ENCODE measurements at regions not wholly inside any gene's neighbourhood (a gene's known extent, or its start where the extent isn't known, plus 50 kb on each side); places are given as distances from the start of the nearest gene placed in this dataset.

- DNase-seq (ENCODE audit: low read depth): no peak
Measured at GRCh38 chr13:75052616-75053015, 429.4 kb downstream of the TBC1D4 start.

GRCh38 chr13:75050419-75051046 lies 431.4 kb downstream of the TBC1D4 start:
- no peak for DNase-seq (ENCODE audit: low read depth)

- no peak for DNase-seq (ENCODE audit: low read depth)
Measured at GRCh38 chr13:75049735-75050335, 432.1 kb downstream of the TBC1D4 start.

- no peak for DNase-seq (ENCODE audit: low read depth)
Measured at GRCh38 chr13:75042807-75043206, 439.2 kb downstream of the TBC1D4 start.

DNA sequence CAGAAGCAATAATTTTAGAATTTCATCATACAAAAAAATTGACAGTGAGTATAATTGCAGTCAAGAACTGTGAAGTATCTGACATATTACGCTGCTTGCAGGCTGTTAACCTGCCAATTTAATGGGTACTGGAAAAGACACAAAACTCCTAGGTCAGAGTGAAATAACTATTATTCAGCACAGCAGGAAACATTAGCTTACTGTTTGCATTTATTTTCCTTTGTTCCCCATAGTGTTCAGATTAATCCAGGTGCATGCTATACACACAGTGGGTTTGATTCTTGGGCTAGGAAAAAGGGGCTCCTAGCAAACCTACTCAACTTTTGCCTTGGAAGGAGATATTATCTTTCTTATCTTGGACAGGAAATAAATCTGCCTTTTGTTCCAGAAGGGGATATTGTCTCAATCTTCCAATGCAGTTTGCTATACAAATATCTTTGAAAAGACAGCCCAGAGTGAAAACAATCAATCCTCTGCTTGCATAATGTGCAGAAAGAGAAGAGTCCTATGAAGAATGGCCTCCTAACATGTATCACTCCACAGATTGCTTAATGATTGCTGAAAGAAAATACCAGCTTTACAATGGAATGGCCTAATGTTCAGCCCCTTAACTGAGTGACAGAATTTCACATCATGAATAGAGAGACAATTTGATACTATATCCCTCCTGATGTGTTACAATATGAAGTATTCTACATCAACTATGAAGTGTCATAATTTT lies 443.4 kb downstream of the TBC1D4 start:
- no peak for DNase-seq (ENCODE audit: low read depth)

GRCh38 chr13:75025956-75026355 lies 456.0 kb downstream of the TBC1D4 start:
- DNase-seq (ENCODE audit: low read depth): no peak

DNA sequence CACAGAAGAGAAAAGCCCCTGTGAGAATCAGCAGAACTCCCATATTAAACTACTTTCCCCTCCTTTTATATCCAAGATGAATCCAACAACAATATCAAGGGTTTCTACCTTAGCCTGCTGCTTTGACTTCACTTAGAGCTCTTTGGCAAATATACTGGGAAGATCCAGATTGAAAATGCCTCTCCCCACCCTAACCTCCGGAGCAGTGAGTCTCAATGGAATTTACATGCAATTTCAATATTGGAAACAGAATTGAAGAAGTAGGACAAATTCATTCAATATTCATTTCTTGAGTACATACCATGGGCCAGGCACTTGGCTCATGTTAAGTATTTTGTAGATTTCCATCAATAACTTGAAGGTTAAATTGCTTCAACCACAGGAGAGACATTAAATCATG lies 457.4 kb downstream of the TBC1D4 start:
- DNase-seq (ENCODE audit: low read depth): no peak

DNA sequence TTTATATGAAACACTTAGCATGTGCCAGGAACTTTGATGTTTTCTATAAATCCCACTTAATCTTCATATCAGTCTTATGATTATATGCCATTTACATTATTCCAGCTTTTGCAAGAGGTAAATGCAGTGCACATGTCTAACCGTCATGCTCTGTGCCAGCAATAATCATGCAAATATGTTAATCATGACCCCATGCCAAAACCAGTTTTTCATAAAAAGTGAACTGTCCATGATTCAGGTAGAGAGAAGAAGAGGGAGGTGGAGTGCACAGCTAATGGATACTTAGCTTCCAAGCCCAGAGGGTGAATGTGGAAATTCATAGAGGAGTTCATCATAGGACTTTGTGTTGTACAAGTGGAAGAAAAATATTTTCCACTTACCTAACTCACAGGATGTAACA lies 458.4 kb downstream of the TBC1D4 start:
- DNase-seq (ENCODE audit: low read depth): no peak

DNA sequence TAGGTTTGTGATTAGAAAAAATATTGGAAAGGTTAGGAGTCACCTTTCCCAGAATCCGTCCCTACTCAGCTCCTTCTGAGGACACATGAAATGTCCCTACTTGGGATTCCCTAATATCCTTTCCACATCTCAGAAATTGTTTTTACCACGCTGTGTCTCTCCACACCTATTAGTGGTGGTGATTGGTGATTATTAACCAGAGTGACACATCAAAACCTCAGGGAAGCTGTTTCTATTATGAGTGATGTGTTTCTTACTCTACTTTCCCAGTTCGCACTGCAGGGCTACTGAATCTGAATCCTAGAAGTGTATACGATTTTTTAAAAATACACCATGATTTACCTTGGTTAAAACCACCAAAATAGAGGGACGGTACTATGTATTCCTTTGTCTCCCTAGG lies 460.8 kb downstream of the TBC1D4 start:
- no peak for DNase-seq (ENCODE audit: low read depth)

DNA sequence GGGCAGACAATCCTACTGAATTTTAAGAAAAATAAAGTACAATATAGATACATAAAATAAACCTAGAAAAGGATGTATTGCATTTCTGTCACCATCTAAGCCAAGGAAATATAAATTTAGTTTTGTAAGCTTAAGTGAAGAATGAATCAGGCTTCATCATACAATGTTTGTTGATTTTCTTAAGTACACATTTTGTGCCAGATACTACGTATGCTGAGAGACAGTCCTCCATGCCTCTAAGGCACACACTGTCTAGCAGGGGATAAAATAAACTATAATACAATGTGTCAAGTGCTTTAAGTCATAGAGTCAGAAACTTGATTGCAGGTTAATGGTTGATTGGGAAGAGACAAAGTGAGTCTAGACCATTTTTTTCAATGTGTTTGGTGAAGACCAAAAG lies 465.7 kb downstream of the TBC1D4 start:
- no peak for DNase-seq (ENCODE audit: low read depth)

- no peak for DNase-seq (ENCODE audit: low read depth)
Measured at GRCh38 chr13:75013818-75014217, 468.2 kb downstream of the TBC1D4 start.

DNA sequence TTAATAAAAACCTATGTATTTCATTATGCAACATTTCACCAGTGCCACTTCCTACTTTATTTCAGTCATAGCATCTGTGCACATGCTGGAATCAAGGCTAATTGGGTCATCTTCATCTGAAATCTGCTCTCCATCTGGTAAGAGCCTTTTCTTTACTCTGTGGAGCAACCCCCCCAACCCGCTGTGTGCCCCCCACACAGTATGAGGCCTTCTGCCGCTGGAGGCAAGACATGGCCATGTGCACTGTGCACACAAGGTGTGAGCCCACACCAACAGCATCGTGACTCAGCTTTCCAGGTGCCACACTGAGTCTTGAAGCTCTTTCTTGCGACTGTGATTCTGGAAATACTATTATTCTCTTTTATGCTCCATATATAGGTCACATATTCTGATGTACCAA lies 471.0 kb downstream of the TBC1D4 start:
- no peak for DNase-seq (ENCODE audit: low read depth)

DNA sequence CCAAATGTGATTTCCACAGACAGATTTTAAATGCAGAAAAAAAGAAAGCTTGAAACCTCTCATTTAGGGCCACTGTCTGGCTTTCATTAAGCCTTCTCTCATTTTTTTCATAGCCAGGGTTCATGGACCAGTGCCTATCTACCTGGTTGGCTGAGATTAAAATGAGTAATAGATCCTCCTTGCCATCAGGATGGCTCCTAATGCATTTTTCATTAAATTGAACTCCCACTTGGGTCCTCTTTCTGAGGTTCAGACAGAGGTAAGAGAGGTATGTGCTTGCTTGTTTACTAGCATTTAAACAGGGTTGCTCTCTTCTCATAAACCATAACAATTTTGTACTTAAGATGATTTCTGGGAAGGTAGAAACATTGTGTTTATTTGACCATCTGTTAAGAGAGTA lies 473.0 kb downstream of the TBC1D4 start:
- no peak for DNase-seq (ENCODE audit: low read depth)

DNA sequence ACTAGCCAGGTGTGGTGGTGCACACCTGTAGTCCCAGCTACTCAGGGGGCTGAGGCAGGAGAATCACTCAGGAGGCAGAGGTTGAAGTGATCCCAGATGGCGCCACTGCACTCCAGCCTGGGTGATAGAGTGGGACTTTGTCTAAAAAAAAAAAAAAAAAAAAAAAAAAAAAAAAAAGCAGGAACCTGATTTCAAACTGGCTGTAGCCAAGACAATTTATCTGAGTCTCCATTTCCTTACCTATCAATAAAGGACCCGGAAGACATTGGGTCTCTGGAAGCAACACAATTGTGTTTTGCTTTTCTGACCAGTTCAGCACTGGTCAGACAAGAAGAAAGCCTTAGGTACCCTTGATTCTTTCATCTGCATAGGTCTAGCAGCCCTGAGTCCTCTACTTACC lies 491.0 kb downstream of the TBC1D4 start:
- no peak for DNase-seq (ENCODE audit: low read depth)

GRCh38 chr13:74987124-74987690 lies 494.8 kb downstream of the TBC1D4 start:
- no peak for DNase-seq (ENCODE audit: low read depth)

DNA sequence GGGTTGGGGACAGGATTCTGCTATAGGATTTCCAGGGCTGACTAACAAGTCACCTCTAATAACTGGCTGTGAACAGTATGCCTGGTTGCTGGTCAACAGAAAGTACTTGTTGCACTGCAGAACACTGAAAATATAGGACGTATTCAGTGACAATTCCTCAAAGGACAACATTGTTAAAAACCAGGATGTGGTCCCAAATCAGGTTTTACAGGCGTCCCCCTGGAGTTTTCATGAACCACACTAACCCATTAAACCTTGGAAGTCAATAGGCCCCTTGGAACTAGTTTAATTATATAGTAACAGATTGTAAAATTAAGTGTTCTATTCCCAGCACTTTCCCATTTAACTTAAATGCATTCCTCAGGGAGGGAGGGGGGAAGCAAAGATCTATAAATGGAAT lies 495.4 kb downstream of the TBC1D4 start:
- DNase-seq (ENCODE audit: low read depth): no peak

DNA sequence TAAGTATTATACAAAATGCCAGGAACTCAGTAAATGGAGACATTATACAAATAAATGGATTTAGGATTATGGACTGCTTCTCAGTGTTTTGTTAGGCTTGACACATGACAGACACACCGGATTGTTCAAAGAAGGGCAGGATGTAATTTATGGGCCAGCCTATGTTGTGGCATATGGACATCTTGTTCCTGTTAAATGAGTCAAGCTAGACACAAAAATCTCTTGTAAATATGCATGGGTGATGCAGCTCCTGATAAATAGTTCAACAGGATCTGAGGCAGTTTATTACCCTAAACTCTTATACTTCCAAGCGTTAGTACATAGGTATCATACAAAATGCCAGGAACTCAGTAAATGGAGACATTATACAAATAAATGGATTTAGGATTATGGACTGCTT lies 502.3 kb downstream of the TBC1D4 start:
- no peak for DNase-seq (ENCODE audit: low read depth)

- no peak for DNase-seq (ENCODE audit: low read depth)
Measured at GRCh38 chr13:74978591-74978990, 503.4 kb downstream of the TBC1D4 start.

DNA sequence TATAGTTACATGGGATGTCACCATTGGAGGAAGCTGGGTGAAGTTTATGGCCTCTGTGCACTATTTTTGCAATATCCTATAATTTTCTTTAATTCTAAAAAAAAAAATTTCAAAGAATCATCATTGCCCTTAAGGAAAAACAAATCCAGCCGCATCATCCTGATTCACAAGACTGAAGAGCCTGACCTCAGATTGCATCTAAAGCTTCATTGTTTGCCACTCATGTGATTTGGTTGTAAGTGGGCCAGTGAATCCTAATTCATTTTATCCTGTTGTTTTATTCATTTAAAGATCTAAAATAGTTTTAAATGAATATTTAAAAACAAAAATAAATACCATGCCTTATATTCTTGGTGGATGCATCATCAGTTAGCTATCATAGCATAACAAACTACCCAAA lies 504.5 kb downstream of the TBC1D4 start:
- DNase-seq (ENCODE audit: low read depth): no peak

GRCh38 chr13:74975111-74975510 lies 506.9 kb downstream of the TBC1D4 start:
- no peak for DNase-seq (ENCODE audit: low read depth)

GRCh38 chr13:74973935-74974879 lies 507.8 kb downstream of the TBC1D4 start:
- no peak for DNase-seq (ENCODE audit: low read depth)

GRCh38 chr13:74969419-74969818 lies 512.5 kb downstream of the TBC1D4 start:
- DNase-seq (ENCODE audit: low read depth): no peak

Data from activated T-cell treated with anti-CD3 and anti-CD28 coated beads for 48 hours (primary cell).